DND-41 (cell line): ENCODE measurements at regions not wholly inside any gene's neighbourhood (a gene's known extent, or its start where the extent isn't known, plus 50 kb on each side); places are given as distances from the start of the nearest gene placed in this dataset.

Experiments
- EZH2 ChIP-seq: IDR thresholded peaks from 3 replicates; pipeline ENCODE4 v1.6.1; 2012; ENCODE audit warnings: borderline replicate concordance, low read depth, mild to moderate bottlenecking, moderate library complexity, low read length, inconsistent platforms; ENCODE audit not compliant: severe bottlenecking
- TF ChIP-seq, protein P1 (sequence below): IDR thresholded peaks from 2 replicates; pipeline ENCODE4 v1.5.1; 2012; ENCODE audit warnings: borderline replicate concordance, low read length, moderate library complexity, mild to moderate bottlenecking; ENCODE audit not compliant: poor library complexity, severe bottlenecking; ENCODE audit errors: extremely low read depth

DNA sequence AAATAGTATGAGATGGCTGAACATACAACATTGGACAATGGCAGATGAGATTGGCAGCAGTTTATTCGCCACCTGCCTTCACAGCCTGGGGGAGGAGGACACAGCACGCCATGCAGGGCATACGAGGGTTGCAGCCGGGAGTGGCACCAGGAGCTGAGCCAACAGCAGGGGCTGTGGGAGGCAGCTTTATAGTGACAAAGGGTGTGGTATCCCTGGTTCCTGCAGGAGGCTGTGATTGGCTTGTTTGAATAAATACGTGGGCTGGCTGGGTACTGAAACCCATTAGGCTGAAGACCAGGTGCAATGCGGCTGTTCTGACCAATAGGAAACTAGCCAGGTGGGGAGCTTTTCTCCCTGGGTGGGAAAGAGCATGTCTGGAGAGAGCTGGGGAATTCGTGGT lies 68.9 kb upstream of the LEP start:
- TF ChIP-seq, protein P1, sequence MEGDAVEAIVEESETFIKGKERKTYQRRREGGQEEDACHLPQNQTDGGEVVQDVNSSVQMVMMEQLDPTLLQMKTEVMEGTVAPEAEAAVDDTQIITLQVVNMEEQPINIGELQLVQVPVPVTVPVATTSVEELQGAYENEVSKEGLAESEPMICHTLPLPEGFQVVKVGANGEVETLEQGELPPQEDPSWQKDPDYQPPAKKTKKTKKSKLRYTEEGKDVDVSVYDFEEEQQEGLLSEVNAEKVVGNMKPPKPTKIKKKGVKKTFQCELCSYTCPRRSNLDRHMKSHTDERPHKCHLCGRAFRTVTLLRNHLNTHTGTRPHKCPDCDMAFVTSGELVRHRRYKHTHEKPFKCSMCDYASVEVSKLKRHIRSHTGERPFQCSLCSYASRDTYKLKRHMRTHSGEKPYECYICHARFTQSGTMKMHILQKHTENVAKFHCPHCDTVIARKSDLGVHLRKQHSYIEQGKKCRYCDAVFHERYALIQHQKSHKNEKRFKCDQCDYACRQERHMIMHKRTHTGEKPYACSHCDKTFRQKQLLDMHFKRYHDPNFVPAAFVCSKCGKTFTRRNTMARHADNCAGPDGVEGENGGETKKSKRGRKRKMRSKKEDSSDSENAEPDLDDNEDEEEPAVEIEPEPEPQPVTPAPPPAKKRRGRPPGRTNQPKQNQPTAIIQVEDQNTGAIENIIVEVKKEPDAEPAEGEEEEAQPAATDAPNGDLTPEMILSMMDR: no peak
- TF ChIP-seq EZH2: no peak
